ENCODE measurements at regions not wholly inside any gene's neighbourhood (a gene's known extent, or its start where the extent isn't known, plus 50 kb on each side); places are given as distances from the start of the nearest gene placed in this dataset.
A peak's percentile ranks its signal among the peaks of the same experiment; 100 is the strongest.

- CTCF ChIA-PET: no interaction called here
- Mint-ChIP-seq H3K9me3 (peaks cover 16% of the 10 kb centered on the region), H3K27me3 (peaks cover 35% of the 10 kb centered on the region), H3K4me3 (no peak overlapping the region), H3K36me3 (ENCODE audit: low read depth) (peaks cover 21% of the 10 kb centered on the region), H3K27ac (no peak overlapping the region), H3K4me1 (peaks cover 11% of the 10 kb centered on the region)
- no peak for DNase-seq
- POLR2A ChIA-PET: interaction anchor here (1.9 kb wide), 1 partner anchor 10 kb away, joined by 4 read pairs; no protein-coding TSS in a partner anchor
Measured at GRCh38 chr3:40621252-40621651, 96.5 kb downstream of the ZNF621 start.

DNA sequence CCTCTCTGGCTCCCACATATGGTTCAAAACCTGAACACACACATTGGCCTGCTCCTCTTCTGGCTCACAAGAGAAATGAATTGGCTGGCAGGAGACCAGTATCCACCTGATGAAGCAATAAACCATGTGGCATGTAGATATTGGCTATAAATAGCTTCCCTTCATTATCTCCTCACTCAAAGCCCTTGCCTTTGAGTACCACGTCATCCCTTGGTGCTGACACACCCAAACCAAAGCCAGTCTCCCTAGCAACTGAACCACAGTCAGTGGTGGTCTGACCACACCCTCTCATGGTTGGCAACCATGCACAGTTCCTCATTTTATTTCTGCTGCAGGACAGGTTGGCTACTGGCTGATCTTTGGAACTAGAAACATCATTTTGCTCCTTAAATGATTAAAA lies 98.8 kb downstream of the ZNF621 start:
- POLR2A ChIA-PET: no interaction called here
- CTCF ChIA-PET: interaction anchor here (1.1 kb wide), 2 partner anchors 26 to 38 kb away, joined by 3 read pairs; no protein-coding TSS in a partner anchor
- H3K36me3 Mint-ChIP-seq (ENCODE audit: low read depth): peaks cover 26% of the 10 kb centered on the region
- DNase-seq: peak; percentile 86
- no peak overlapping the region for H3K27ac Mint-ChIP-seq
- H3K27me3 Mint-ChIP-seq: peaks cover 26% of the 10 kb centered on the region
- peaks cover 15% of the 10 kb centered on the region for H3K4me1 Mint-ChIP-seq
- no peak overlapping the region for H3K4me3 Mint-ChIP-seq
- H3K9me3 Mint-ChIP-seq: peaks cover 22% of the 10 kb centered on the region

DNA sequence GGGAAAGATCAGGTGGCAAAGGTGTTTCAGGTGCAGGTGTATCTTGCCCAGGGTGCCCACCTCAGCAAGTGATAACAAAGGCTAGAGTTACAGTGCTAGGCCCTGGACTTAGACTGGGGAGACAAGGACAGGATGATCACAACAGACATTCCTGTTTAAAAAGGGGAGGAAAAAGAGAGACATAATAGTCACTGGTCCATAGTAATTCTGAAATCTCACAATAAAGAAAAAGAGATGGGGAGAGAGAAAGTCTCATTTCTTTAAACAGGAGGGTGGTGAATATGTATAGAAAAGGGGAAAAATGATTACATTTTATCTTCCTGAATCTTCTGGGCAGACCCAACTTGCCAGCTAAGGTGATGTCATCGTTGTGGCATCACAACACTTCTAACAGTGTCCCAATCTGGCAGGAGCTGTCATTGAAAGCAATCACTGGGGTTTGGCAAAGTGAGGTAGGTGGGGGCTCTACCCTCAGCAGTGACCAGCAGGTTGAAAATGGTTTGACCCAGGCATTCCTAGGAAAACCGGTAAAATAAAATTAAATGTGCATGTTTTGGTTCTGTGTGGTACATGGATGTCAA lies 99.5 kb downstream of the ZNF621 start:
- ChIA-PET CTCF (interaction anchor here (1.1 kb wide), 2 partner anchors 26 to 39 kb away, joined by 3 read pairs; no protein-coding TSS in a partner anchor), POLR2A (no interaction called here)
- Mint-ChIP-seq H3K4me1 (peaks cover 15% of the 10 kb centered on the region), H3K36me3 (ENCODE audit: low read depth) (peaks cover 33% of the 10 kb centered on the region), H3K4me3 (no peak overlapping the region), H3K27ac (no peak overlapping the region), H3K9me3 (peaks cover 27% of the 10 kb centered on the region), H3K27me3 (peaks cover 26% of the 10 kb centered on the region)
- no peak for DNase-seq

DNA sequence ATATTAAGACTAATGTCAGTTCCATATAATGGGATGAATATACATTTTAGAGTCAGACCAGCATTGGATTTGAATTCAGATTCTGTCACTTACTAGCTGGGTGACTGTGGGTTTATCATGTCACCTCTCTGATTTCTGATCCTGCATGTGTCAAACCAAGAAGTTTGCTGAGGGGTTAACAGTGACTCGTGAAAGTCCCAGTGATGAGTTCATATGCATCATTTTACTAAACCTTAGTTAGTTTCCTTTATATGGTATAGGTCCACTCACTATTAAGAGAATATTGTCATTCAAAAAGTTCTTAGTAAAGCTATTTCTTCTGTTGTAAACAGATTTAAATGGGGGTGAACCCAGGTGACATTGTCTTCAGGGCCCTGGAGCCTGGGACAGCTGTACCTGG lies 102.3 kb downstream of the ZNF621 start:
- peaks cover 33% of the 10 kb centered on the region for H3K9me3 Mint-ChIP-seq
- ChIA-PET CTCF (no interaction called here), POLR2A (no interaction called here)
- H3K36me3 Mint-ChIP-seq (ENCODE audit: low read depth): peaks cover 35% of the 10 kb centered on the region
- DNase-seq: no peak
- peaks cover 32% of the 10 kb centered on the region for H3K27me3 Mint-ChIP-seq
- no peak overlapping the region for H3K27ac Mint-ChIP-seq
- no peak overlapping the region for H3K4me3 Mint-ChIP-seq
- H3K4me1 Mint-ChIP-seq: peaks cover 9% of the 10 kb centered on the region

DNA sequence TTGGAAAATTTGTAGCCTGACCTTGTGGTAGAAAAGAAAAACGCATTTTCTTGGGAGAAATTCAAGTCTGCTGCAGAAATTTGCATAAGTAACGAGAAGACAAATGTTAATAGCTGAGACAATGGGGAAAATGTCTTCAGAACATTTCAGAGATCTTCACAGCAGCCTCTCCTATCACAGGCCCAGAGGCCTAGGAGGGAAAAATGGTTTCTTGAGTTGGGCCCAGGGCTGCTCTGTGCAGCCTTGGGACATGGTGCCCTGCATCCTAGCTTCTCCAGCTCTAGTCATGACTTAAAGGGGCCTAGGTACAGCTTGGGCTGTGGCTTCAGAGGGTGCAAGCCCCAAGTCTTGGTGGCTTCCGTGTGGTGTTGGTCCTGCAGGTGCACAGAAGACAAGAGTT lies 104.2 kb downstream of the ZNF621 start:
- H3K4me3 Mint-ChIP-seq: no peak overlapping the region
- H3K27ac Mint-ChIP-seq: no peak overlapping the region
- ChIA-PET POLR2A (no interaction called here), CTCF (interaction anchor here (1.6 kb wide), 1 partner anchor 22 kb away, joined by 5 read pairs; no protein-coding TSS in a partner anchor)
- H3K9me3 Mint-ChIP-seq: peaks cover 25% of the 10 kb centered on the region
- H3K27me3 Mint-ChIP-seq: peaks cover 39% of the 10 kb centered on the region
- peaks cover 26% of the 10 kb centered on the region for H3K36me3 Mint-ChIP-seq (ENCODE audit: low read depth)
- H3K4me1 Mint-ChIP-seq: peaks cover 9% of the 10 kb centered on the region
- DNase-seq: no peak

- DNase-seq: no peak
- H3K27me3 Mint-ChIP-seq: peaks cover 39% of the 10 kb centered on the region
- peaks cover 15% of the 10 kb centered on the region for H3K36me3 Mint-ChIP-seq (ENCODE audit: low read depth)
- peaks cover 2% of the 10 kb centered on the region for H3K4me1 Mint-ChIP-seq
- H3K27ac Mint-ChIP-seq: no peak overlapping the region
- peaks cover 20% of the 10 kb centered on the region for H3K9me3 Mint-ChIP-seq
- ChIA-PET POLR2A (no interaction called here), CTCF (no interaction called here)
- H3K4me3 Mint-ChIP-seq: no peak overlapping the region
Measured at GRCh38 chr3:40631341-40631995, 106.7 kb downstream of the ZNF621 start.

GRCh38 chr3:40637906-40638305 lies 113.1 kb downstream of the ZNF621 start:
- CTCF ChIA-PET: no interaction called here
- DNase-seq: no peak
- peaks cover 18% of the 10 kb centered on the region for H3K27me3 Mint-ChIP-seq
- H3K4me1 Mint-ChIP-seq: no peaks in the 10 kb centered on the region
- POLR2A ChIA-PET: no interaction called here
- no peak overlapping the region for H3K4me3 Mint-ChIP-seq
- H3K27ac Mint-ChIP-seq: no peak overlapping the region
- H3K36me3 Mint-ChIP-seq (ENCODE audit: low read depth): no peaks in the 10 kb centered on the region
- H3K9me3 Mint-ChIP-seq: peaks cover 4% of the 10 kb centered on the region

GRCh38 chr3:40639006-40639405 lies 114.2 kb downstream of the ZNF621 start:
- ChIA-PET POLR2A (no interaction called here), CTCF (no interaction called here)
- Mint-ChIP-seq H3K36me3 (ENCODE audit: low read depth) (no peaks in the 10 kb centered on the region), H3K27ac (no peak overlapping the region), H3K4me1 (no peaks in the 10 kb centered on the region), H3K27me3 (peaks cover 12% of the 10 kb centered on the region), H3K9me3 (peaks cover 4% of the 10 kb centered on the region), H3K4me3 (no peak overlapping the region)
- DNase-seq: no peak

DNA sequence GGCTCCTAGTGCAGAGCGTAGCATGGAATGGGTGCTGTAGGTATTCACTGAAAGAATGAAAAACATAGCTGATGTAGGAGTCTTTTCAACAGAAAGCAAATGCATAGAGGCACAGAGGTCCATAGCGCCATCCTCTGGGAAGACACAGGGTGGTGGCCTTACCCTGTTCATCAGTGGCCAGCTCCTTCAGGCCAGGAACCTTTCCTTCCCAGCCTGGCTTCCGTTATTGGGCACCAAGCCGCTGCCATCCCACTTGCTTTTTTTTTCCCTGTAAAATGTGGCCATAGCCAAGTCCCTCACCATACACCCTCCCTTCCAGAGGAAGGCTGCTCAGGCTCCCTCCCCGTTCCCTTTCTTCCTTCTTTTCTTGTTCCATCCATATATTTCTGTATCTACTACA lies 118.1 kb downstream of the ZNF621 start:
- Mint-ChIP-seq H3K9me3 (peaks cover 2% of the 10 kb centered on the region), H3K4me1 (no peaks in the 10 kb centered on the region), H3K27ac (no peak overlapping the region), H3K36me3 (ENCODE audit: low read depth) (no peaks in the 10 kb centered on the region), H3K27me3 (peaks cover 4% of the 10 kb centered on the region), H3K4me3 (no peak overlapping the region)
- CTCF ChIA-PET: no interaction called here
- DNase-seq: no peak
- POLR2A ChIA-PET: no interaction called here

GRCh38 chr3:40645883-40646282 lies 121.1 kb downstream of the ZNF621 start:
- no peak for DNase-seq
- H3K27ac Mint-ChIP-seq: no peak overlapping the region
- H3K4me3 Mint-ChIP-seq: no peak overlapping the region
- no peaks in the 10 kb centered on the region for H3K36me3 Mint-ChIP-seq (ENCODE audit: low read depth)
- ChIA-PET POLR2A (no interaction called here), CTCF (no interaction called here)
- no peaks in the 10 kb centered on the region for H3K9me3 Mint-ChIP-seq
- H3K4me1 Mint-ChIP-seq: no peaks in the 10 kb centered on the region
- H3K27me3 Mint-ChIP-seq: peaks cover 4% of the 10 kb centered on the region

DNA sequence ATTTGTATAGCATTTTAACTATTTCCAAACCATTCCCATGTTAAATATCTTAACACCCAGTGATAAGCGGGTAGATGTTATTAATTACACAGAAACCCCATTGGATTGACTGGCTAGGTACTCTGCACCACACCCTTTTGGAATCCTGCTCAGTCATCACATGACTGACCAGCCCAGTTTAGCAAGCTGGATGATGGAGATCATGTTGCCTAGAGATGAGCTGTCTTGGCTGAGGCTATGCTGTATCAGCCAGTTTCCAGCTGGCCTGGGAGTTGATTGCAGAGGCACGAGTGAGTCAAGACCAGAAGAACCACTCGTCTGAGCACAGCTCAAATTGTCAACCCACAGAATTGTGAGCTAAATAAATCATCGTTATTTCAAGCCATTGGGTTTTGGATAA lies 124.6 kb downstream of the ZNF621 start:
- DNase-seq: no peak
- Mint-ChIP-seq H3K27me3 (peaks cover under 1% of the 10 kb centered on the region), H3K4me3 (no peak overlapping the region), H3K27ac (no peak overlapping the region), H3K4me1 (no peaks in the 10 kb centered on the region), H3K36me3 (ENCODE audit: low read depth) (no peaks in the 10 kb centered on the region), H3K9me3 (no peaks in the 10 kb centered on the region)
- ChIA-PET POLR2A (no interaction called here), CTCF (no interaction called here)

DNA sequence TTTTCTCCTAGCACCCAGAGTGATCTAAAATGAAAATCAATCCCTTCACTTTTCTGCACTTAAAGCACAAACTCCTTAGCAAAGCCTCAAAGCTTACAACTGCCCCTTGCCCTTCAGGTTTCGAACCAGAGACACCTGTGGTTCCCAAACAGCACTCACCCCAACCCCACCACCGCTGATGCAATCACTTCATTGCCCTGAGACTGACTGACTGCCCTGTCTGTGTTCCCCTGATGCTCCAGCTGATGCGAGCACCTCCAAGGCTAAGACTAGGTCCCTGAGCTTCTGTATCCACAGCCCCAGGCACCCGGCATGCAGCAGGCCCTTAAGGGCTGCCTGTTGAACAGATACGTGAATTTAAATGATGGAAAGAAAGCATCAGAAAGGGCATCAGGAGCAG lies 127.3 kb downstream of the ZNF621 start:
- POLR2A ChIA-PET: no interaction called here
- Mint-ChIP-seq H3K36me3 (ENCODE audit: low read depth) (no peaks in the 10 kb centered on the region), H3K4me1 (no peaks in the 10 kb centered on the region), H3K4me3 (no peak overlapping the region), H3K9me3 (no peaks in the 10 kb centered on the region), H3K27me3 (no peaks in the 10 kb centered on the region), H3K27ac (no peak overlapping the region)
- CTCF ChIA-PET: no interaction called here
- DNase-seq: no peak

- Mint-ChIP-seq H3K27me3 (no peaks in the 10 kb centered on the region), H3K36me3 (ENCODE audit: low read depth) (no peaks in the 10 kb centered on the region), H3K4me3 (no peak overlapping the region), H3K27ac (no peak overlapping the region), H3K9me3 (no peaks in the 10 kb centered on the region), H3K4me1 (no peaks in the 10 kb centered on the region)
- no peak for DNase-seq
- POLR2A ChIA-PET: no interaction called here
- CTCF ChIA-PET: no interaction called here
Measured at GRCh38 chr3:40653001-40653400, 128.2 kb downstream of the ZNF621 start.

- CTCF ChIA-PET: no interaction called here
- Mint-ChIP-seq H3K4me3 (no peak overlapping the region), H3K9me3 (no peaks in the 10 kb centered on the region), H3K27ac (no peak overlapping the region), H3K27me3 (no peaks in the 10 kb centered on the region), H3K4me1 (no peaks in the 10 kb centered on the region), H3K36me3 (ENCODE audit: low read depth) (no peaks in the 10 kb centered on the region)
- DNase-seq: no peak
- POLR2A ChIA-PET: no interaction called here
Measured at GRCh38 chr3:40653878-40654277, 129.1 kb downstream of the ZNF621 start.
